GM18511 (cell line): ENCODE measurements at regions not wholly inside any gene's neighbourhood (a gene's known extent, or its start where the extent isn't known, plus 50 kb on each side); places are given as distances from the start of the nearest gene placed in this dataset.
A peak's percentile ranks its signal among the peaks of the same experiment; 100 is the strongest.

ENCODE experiments used
- ATAC-seq: cut with Tn5 transposase; IDR thresholded peaks from one replicate; pipeline ENCODE4 v1.9.1; 2021; ENCODE audit warnings: mild to moderate bottlenecking, moderate library complexity; ENCODE audit not compliant: unreplicated experiment

GRCh38 chr7:155178096-155178495 is 108.0 kb downstream of the HTR5A start:
- ATAC-seq: no peak

GRCh38 chr7:155181768-155182167 is 111.6 kb downstream of the HTR5A start:
- no peak for ATAC-seq

DNA sequence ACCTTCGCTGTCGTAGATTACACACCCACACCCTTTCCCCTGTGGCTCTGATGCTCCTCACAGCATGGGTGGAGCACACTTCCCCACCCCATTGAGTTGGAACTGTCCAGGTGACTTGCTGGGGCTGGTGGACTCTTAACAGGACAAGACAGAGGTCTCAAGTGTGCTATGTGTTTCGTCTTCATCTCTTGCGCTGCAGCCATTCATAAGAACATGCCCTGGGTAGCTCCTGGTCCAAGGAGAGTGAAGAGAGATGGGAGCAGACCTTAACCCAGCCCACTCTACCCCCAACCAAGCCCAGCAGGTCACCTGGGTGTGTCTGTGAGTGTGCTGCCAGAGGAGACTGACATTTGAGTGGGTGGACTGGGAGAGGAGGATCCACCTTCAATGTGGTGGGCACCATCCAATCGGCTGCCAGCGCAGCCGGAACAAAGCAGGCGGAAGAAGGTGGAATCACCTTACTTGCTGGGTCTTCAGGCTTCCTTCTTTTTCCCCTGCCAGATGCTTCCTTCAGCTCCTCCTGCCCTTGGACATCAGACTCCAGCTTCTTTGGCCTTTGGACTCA is 112.4 kb downstream of the HTR5A start:
- ATAC-seq: no peak

DNA sequence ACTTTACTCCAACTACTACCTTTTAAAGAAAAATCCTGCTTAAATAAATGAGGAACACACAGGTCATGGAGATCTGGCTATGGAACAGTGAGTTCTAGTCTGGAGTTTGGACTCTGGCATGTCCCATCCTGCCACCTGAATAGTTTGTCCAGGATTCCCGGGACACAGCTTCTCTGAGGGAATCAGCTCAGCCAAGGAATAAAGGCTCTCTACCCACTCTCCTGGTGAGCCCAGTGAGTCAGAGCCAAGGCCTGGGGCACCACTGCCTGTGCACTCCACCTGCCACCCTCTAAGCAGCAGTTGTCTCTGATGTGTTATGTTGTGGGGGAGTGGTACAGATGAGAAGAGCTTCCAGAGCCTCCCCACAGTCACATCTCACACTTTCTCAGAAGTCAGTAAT is 113.5 kb downstream of the HTR5A start:
- ATAC-seq: no peak

DNA sequence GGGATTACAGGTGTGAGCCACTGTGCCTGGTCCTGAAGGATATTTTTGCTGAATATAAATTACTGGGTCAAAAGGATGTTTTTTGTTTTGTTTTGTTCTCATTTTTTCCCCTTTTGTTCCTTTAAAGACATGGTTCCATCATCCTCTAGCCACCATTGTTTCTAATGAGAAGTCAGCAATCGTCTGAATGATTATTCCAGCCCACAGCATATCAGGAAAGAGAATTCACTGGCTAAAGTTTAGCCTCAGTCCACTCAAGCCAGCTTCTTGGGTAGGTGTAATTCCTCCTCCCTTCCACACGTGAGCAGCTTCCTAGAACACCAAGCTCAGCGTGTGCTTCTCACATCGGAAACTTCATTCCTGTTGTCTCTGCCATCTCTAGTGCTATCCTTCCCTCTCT is 112.8 kb upstream of the INSIG1 start:
- no peak for ATAC-seq

GRCh38 chr7:155187061-155187785 is 110.5 kb upstream of the INSIG1 start:
- no peak for ATAC-seq

GRCh38 chr7:155188357-155188756 is 109.3 kb upstream of the INSIG1 start:
- no peak for ATAC-seq

DNA sequence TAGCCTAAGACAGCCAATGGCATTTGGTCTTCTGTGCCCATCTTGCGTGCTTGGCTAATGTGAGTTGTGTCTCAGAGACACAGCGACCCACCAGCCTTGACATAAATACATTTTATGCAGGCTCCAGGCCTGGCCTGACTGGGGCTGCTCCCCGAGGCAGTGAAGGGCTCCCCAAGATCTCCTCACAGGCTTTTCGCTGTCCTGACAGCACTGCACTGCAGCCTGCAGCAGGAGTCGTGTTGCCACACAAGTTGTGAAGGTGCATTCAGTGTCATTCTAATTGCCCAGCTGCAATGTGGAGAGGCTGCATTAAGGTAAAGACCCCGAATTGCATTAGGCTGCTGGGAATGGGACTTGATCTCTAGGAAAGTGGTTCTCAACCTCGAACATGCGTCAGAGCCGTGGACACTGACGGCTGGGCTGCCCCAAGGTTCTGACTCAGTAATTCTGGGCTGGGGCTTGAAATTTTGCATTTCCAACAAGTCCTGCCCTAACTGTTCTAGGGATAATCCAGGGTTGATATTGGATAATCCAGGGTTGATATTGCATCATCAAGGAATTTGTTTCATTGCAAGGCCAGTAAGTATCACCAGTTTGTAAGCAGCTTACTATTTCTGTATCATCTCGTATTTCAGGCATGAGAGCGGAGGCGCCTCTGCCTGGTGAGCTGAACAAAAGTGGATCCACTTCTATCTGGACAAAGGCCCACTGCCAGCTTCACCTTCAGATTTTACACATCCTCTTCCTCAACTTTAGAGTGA is 108.7 kb upstream of the INSIG1 start:
- ATAC-seq: no peak

GRCh38 chr7:155189590-155189989 is 108.1 kb upstream of the INSIG1 start:
- ATAC-seq: no peak

- ATAC-seq: peak; percentile 60
Observed at GRCh38 chr7:155190688-155191087, 107.0 kb upstream of the INSIG1 start.

GRCh38 chr7:155191137-155191536 is 106.5 kb upstream of the INSIG1 start:
- ATAC-seq: no peak

DNA sequence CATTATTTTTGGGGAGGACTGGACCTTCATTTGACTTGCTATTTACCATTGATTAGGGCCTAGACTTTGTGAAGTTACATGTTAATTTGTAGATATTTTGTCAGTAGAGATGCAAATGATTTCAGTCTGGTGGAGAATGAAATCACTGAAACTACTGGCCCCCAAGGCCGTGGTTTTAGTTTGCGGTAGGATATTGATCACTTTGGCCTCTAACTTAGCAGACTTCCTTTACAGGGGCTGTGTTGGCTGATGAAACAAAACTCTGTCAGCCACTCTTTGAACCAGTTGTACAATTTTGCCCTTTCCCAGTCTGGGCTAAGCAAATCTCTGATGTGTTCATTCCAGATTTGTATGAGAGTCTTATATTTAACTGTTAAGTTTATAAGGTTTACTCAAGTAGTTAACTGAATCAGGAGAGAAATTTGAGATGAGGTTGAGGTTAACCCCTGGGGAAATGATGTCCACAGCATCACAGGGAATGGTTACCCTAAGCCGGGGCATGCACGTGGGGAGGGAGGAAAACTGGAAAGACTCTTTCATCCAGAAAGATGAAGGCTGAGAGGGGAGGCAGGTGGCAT is 105.7 kb upstream of the INSIG1 start:
- ATAC-seq: peak; percentile 65

GRCh38 chr7:155192961-155193640 is 104.6 kb upstream of the INSIG1 start:
- no peak for ATAC-seq

DNA sequence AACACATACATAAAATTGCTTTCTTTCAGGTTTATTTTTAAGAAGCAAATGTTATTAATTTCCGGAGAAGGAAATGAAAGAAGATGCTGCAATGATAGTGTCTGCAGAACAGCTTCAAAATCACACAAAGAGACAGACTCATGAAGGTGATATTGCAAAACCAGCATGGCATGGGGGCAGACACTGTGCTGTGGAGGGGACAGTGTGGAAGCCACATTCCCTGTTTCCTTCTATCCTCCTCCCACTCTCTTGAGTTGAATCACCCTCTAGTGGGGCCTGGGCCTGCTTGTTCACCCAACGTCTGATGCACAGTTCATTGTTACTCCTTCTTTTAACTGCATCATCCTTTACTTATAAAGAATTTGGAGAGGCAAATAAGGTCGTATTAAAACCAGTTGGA is 104.0 kb upstream of the INSIG1 start:
- no peak for ATAC-seq

GRCh38 chr7:155194382-155195140 is 103.1 kb upstream of the INSIG1 start:
- ATAC-seq: no peak

DNA sequence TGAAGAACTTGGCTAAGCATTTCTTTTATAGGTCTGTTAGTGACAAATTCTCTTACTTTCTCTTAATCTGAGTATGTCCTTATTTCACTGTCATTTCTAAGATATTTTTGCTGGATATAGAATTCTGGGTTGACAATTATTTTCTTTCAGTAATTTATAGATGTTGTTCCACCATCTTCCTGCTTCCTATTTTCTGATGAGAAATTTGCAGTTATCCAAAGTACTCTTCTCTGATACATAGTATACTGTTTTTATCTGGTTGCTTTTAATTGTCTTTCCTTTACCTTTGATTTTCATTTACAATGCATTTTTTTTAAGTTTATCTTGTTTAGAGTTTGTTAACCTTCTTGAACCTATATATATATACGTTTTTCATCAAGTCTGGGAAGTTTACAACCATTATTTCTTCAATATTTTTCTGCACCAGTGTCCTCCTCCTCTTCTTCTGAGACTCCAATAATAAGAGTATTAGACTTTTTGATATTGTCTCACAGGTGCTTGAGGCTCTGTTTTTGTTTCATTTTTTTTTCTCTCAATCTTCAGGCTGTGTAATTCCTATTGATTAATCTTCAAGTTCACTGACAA is 101.6 kb upstream of the INSIG1 start:
- ATAC-seq: no peak

GRCh38 chr7:155198196-155198892 is 99.3 kb upstream of the INSIG1 start:
- ATAC-seq: no peak

- peak; percentile 84 for ATAC-seq
Observed at GRCh38 chr7:155198901-155199845, 98.5 kb upstream of the INSIG1 start.
